ENCODE measurements at regions not wholly inside any gene's neighbourhood (a gene's known extent, or its start where the extent isn't known, plus 50 kb on each side); places are given as distances from the start of the nearest gene placed in this dataset.

- DNase-seq (no peak), ATAC-seq (ENCODE audit: insufficient read depth, low FRiP score) (no peak)
- Histone ChIP-seq H3K27me3 (ENCODE audit: control insufficient read depth in 3 of 3, insufficient read depth in 3 of 3, low read length in 2 of 3) (peaks cover 0 to 10% (median 0%) of the 10 kb centered on the region in 3 donors), H3K27ac (ENCODE audit: low read depth in 1 of 2, low read length in 1 of 2) (no peak overlapping the region), H3K9me3 (ENCODE audit: control insufficient read depth in 4 of 4, insufficient read depth in 3 of 4, low read length in 3 of 4) (peaks cover 0 to 2% (median 0%) of the 10 kb centered on the region in 4 donors), H3K9ac (ENCODE audit: insufficient read depth in 1 of 2, low read length in 2 of 2) (no peak overlapping the region), H3K36me3 (ENCODE audit: control insufficient read depth in 4 of 4, insufficient read depth in 4 of 4, low read length in 4 of 4) (no peaks in the 10 kb centered on the region), H3K4me1 (ENCODE audit: control insufficient read depth in 5 of 5, insufficient read depth in 5 of 5, low read length in 5 of 5) (no peaks in the 10 kb centered on the region), H3K4me3 (no peak overlapping the region)
- TF ChIP-seq, protein P1, sequence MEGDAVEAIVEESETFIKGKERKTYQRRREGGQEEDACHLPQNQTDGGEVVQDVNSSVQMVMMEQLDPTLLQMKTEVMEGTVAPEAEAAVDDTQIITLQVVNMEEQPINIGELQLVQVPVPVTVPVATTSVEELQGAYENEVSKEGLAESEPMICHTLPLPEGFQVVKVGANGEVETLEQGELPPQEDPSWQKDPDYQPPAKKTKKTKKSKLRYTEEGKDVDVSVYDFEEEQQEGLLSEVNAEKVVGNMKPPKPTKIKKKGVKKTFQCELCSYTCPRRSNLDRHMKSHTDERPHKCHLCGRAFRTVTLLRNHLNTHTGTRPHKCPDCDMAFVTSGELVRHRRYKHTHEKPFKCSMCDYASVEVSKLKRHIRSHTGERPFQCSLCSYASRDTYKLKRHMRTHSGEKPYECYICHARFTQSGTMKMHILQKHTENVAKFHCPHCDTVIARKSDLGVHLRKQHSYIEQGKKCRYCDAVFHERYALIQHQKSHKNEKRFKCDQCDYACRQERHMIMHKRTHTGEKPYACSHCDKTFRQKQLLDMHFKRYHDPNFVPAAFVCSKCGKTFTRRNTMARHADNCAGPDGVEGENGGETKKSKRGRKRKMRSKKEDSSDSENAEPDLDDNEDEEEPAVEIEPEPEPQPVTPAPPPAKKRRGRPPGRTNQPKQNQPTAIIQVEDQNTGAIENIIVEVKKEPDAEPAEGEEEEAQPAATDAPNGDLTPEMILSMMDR (IDR thresholded peaks at IDR 0.05; ENCODE audit: control extremely low read depth, extremely low read depth) = no peak
These were observed 402.3 kb upstream of the ASIC2 start for GRCh38 chr17:33695431-33695830.

- no peak for DNase-seq
- 52 to 65% methylated on average over 6 of the region's 6 CpGs for WGBS, 2 donors
These were observed 403.0 kb upstream of the ASIC2 start for GRCh38 chr17:33696102-33696501.

DNA sequence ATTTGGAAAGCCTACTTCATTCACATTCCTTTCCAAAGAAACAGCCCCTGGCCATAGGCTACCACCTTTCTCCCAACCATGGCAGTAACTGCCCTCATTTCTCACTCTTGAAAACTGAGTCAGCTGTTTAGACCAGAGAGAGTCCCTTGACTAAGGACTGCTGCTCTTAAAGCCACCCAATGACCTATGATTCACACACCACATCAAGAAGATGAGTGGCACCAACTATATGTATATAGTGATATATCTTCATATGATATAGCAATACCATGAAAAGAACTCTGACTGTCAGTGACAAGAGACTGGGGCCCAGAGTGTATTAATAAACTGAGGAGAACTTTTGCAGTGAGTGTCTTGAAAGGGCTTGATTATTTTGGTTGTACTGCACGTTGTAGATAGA, 404.5 kb upstream of the ASIC2 start:
- 75 to 77% methylated on average over 1 of the region's 1 CpG for WGBS, 2 donors
- H3K4me1 ChIP-seq (ENCODE audit: control insufficient read depth in 5 of 5, insufficient read depth in 5 of 5, low read length in 5 of 5) = no peaks in the 10 kb centered on the region
- no peak for ATAC-seq (ENCODE audit: insufficient read depth, low FRiP score)

More at GRCh38 chr17:33696102-33696501, 403.0 kb upstream of the ASIC2 start:
- Histone ChIP-seq H3K9me3 (ENCODE audit: control insufficient read depth in 4 of 4, insufficient read depth in 3 of 4, low read length in 3 of 4) (peaks cover 0 to 2% (median 0%) of the 10 kb centered on the region in 4 donors), H3K27ac (ENCODE audit: low read depth in 1 of 2, low read length in 1 of 2) (no peak overlapping the region), H3K9ac (ENCODE audit: insufficient read depth in 1 of 2, low read length in 2 of 2) (no peak overlapping the region), H3K36me3 (ENCODE audit: control insufficient read depth in 4 of 4, insufficient read depth in 4 of 4, low read length in 4 of 4) (no peaks in the 10 kb centered on the region), H3K4me1 (ENCODE audit: control insufficient read depth in 5 of 5, insufficient read depth in 5 of 5, low read length in 5 of 5) (no peaks in the 10 kb centered on the region), H3K27me3 (ENCODE audit: control insufficient read depth in 3 of 3, insufficient read depth in 3 of 3, low read length in 2 of 3) (peaks cover 0 to 10% (median 0%) of the 10 kb centered on the region in 3 donors), H3K4me3 (no peak overlapping the region)
- TF ChIP-seq, protein P1 (IDR thresholded peaks at IDR 0.05; ENCODE audit: control extremely low read depth, extremely low read depth) = no peak
- no peak for ATAC-seq (ENCODE audit: insufficient read depth, low FRiP score)

More for the DNA sequence above, 404.5 kb upstream of the ASIC2 start:
- TF ChIP-seq, protein P1 (IDR thresholded peaks at IDR 0.05; ENCODE audit: control extremely low read depth, extremely low read depth) = no peak
- H3K27me3 ChIP-seq (ENCODE audit: control insufficient read depth in 3 of 3, insufficient read depth in 3 of 3, low read length in 2 of 3) = peaks cover 0 to 6% (median 4%) of the 10 kb centered on the region in 3 donors
- peaks cover 0 to 2% (median 0%) of the 10 kb centered on the region in 4 donors for H3K9me3 ChIP-seq (ENCODE audit: control insufficient read depth in 4 of 4, insufficient read depth in 3 of 4, low read length in 3 of 4)
- H3K36me3 ChIP-seq (ENCODE audit: control insufficient read depth in 4 of 4, insufficient read depth in 4 of 4, low read length in 4 of 4) = no peaks in the 10 kb centered on the region
- no peak overlapping the region for H3K4me3 ChIP-seq
- no peak overlapping the region for H3K27ac ChIP-seq (ENCODE audit: low read depth in 1 of 2, low read length in 1 of 2)
- no peak overlapping the region for H3K9ac ChIP-seq (ENCODE audit: insufficient read depth in 1 of 2, low read length in 2 of 2)
- no peak for DNase-seq

All from lung (tissue), 11 donors.